Endodermal cell (in vitro differentiated cells): ENCODE measurements at regions not wholly inside any gene's neighbourhood (a gene's known extent, or its start where the extent isn't known, plus 50 kb on each side); places are given as distances from the start of the nearest gene placed in this dataset.

Source experiments
- DNase-seq: peaks from one replicate; pipeline ENCODE4 v3.0.0-alpha.2; 2017
- H3K27ac ChIP-seq: 2 replicates; pipeline ENCODE4 v1.5.1; 2013; ENCODE audit warnings: mild to moderate bottlenecking, low read depth, low read length, moderate library complexity
- H3K27me3 ChIP-seq: 2 replicates; pipeline ENCODE4 v1.6.1; 2013; ENCODE audit warnings: mild to moderate bottlenecking, low read length, moderate library complexity; ENCODE audit not compliant: insufficient read depth, control insufficient read depth, poor library complexity, severe bottlenecking
- H3K36me3 ChIP-seq: 2 replicates; pipeline ENCODE4 v1.7.0; 2013; ENCODE audit warnings: mild to moderate bottlenecking, low read length, moderate library complexity; ENCODE audit not compliant: control insufficient read depth, insufficient read depth
- H3K4me1 ChIP-seq: one replicate; pipeline ENCODE4 v1.7.0; 2013; ENCODE audit warnings: low read length; ENCODE audit not compliant: control insufficient read depth, insufficient read depth
- H3K4me3 ChIP-seq: 2 replicates; pipeline ENCODE4 v1.5.1; 2013; ENCODE audit warnings: mild to moderate bottlenecking, low read length, moderate library complexity
- H3K9ac ChIP-seq: 2 replicates; pipeline ENCODE4 v1.6.1; 2013; ENCODE audit warnings: mild to moderate bottlenecking, low read length, moderate library complexity; ENCODE audit not compliant: poor library complexity, severe bottlenecking; ENCODE audit errors: extremely low read depth
- H3K9me3 ChIP-seq: 2 replicates; pipeline ENCODE4 v1.6.1; 2013; ENCODE audit warnings: mild to moderate bottlenecking, low read length, moderate library complexity; ENCODE audit not compliant: control insufficient read depth
- H3K27ac Mint-ChIP-seq: 2 replicates; pipeline ENCODE4 v1.8.0; 2020; ENCODE audit warnings: mixed read lengths
- H3K27me3 Mint-ChIP-seq: 2 replicates; pipeline ENCODE4 v1.8.0; 2021; ENCODE audit warnings: mild to moderate bottlenecking, mixed read lengths; ENCODE audit not compliant: insufficient read depth
- H3K36me3 Mint-ChIP-seq: 2 replicates; pipeline ENCODE4 v1.8.0; 2020; ENCODE audit warnings: low read depth, mixed read lengths
- H3K4me1 Mint-ChIP-seq: 2 replicates; pipeline ENCODE4 v1.8.0; 2020; ENCODE audit warnings: mixed read lengths
- H3K4me3 Mint-ChIP-seq: 2 replicates; pipeline ENCODE4 v1.8.0; 2020; ENCODE audit warnings: mild to moderate bottlenecking, moderate library complexity, mixed read lengths
- H3K9me3 Mint-ChIP-seq: 2 replicates; pipeline ENCODE4 v1.8.0; 2020; ENCODE audit warnings: mild to moderate bottlenecking, mixed read lengths
- CTCF ChIP-seq: fragments of 200-600 bp; sonication (generic); conservative IDR thresholded peaks from 2 replicates; pipeline ENCODE4 v1.5.0; 2021; ENCODE audit warnings: antibody characterized with exemption, mild to moderate bottlenecking
- WGBS, 2 experiments: methylation state at CpG; one replicate each; pipeline versions ENCODE4 v1.1.5 to v1.1.7; 2013; ENCODE audit warnings: missing lambda C conversion rate in 2 of 2, mixed read lengths in 1 of 2; ENCODE audit not compliant: insufficient coverage in 1 of 2, insufficient read length in 1 of 2; 5-methylcytosine and 5-hydroxymethylcytosine counted together

GRCh38 chr2:21358976-21359375 is 235.2 kb downstream of the TDRD15 start:
- DNase-seq: no peak
- no peak overlapping the region for H3K27ac Mint-ChIP-seq
- 95% methylated on average over 2 of the region's 2 CpGs; no CpG with 5 or more reads in 1 of the 2 experiments for WGBS, 2 experiments
- H3K4me1 Mint-ChIP-seq: peaks cover 6% of the 10 kb centered on the region
- no peaks in the 10 kb centered on the region for H3K36me3 ChIP-seq
- TF ChIP-seq CTCF: no peak
- H3K27me3 ChIP-seq: no peaks in the 10 kb centered on the region
- H3K4me1 ChIP-seq: peaks cover 10% of the 10 kb centered on the region
- H3K4me3 ChIP-seq: no peak overlapping the region
- H3K4me3 Mint-ChIP-seq: no peak overlapping the region
- peaks cover 13% of the 10 kb centered on the region for H3K9me3 ChIP-seq
- no peak overlapping the region for H3K27ac ChIP-seq
- H3K9me3 Mint-ChIP-seq: peaks cover 10% of the 10 kb centered on the region
- no peaks in the 10 kb centered on the region for H3K27me3 Mint-ChIP-seq
- no peaks in the 10 kb centered on the region for H3K36me3 Mint-ChIP-seq
- H3K9ac ChIP-seq: no peak overlapping the region

GRCh38 chr2:21361384-21361783 is 237.6 kb downstream of the TDRD15 start:
- no peaks in the 10 kb centered on the region for H3K27me3 Mint-ChIP-seq
- Histone ChIP-seq H3K9me3 (no peaks in the 10 kb centered on the region), H3K36me3 (no peaks in the 10 kb centered on the region), H3K9ac (no peak overlapping the region), H3K4me3 (no peak overlapping the region), H3K27ac (no peak overlapping the region), H3K27me3 (no peaks in the 10 kb centered on the region), H3K4me1 (peaks cover 10% of the 10 kb centered on the region)
- WGBS, 2 experiments: 93 to 97% methylated on average over 2 to 3 of the region's 3 CpGs
- no peak overlapping the region for H3K4me3 Mint-ChIP-seq
- H3K9me3 Mint-ChIP-seq: no peaks in the 10 kb centered on the region
- H3K36me3 Mint-ChIP-seq: no peaks in the 10 kb centered on the region
- no peak for DNase-seq
- H3K4me1 Mint-ChIP-seq: peaks cover 4% of the 10 kb centered on the region
- no peak for TF ChIP-seq CTCF
- no peak overlapping the region for H3K27ac Mint-ChIP-seq

- TF ChIP-seq CTCF: no peak
- Mint-ChIP-seq H3K36me3 (no peaks in the 10 kb centered on the region), H3K9me3 (no peaks in the 10 kb centered on the region), H3K27ac (no peak overlapping the region), H3K4me1 (no peaks in the 10 kb centered on the region), H3K4me3 (no peak overlapping the region), H3K27me3 (no peaks in the 10 kb centered on the region)
- Histone ChIP-seq H3K36me3 (no peaks in the 10 kb centered on the region), H3K9me3 (no peaks in the 10 kb centered on the region), H3K4me3 (no peak overlapping the region), H3K9ac (no peak overlapping the region), H3K27me3 (no peaks in the 10 kb centered on the region), H3K4me1 (peaks cover 4% of the 10 kb centered on the region), H3K27ac (no peak overlapping the region)
- no peak for DNase-seq
- WGBS, 2 experiments: 93 to 96% methylated on average over 3 to 5 of the region's 5 CpGs
Measured at GRCh38 chr2:21361957-21362486, 238.3 kb downstream of the TDRD15 start.
